ENCODE measurements at regions not wholly inside any gene's neighbourhood (a gene's known extent, or its start where the extent isn't known, plus 50 kb on each side); places are given as distances from the start of the nearest gene placed in this dataset.

DNA sequence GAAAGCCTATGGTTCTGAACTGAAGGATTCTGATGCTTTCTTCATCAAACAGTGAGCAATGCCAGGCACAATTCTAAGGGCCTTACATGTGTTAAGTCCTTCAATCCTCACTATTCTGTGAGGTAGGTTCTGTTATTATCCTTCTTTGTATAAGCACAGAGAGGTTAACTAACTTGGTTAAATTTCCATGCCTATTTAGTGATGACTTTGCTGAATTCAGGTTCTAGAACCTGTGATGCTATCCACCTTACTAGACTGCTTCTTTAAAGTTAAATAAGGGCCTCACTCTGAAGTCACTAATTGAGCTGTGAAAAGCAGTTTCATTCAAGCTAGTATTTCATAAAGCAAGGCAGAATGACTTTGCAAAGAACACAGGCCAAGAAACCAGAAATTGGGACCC lies 138.9 kb upstream of the PARP11 start:
- H3K36me3 ChIP-seq = no peaks in the 10 kb centered on the region
- H3K4me3 ChIP-seq = no peak overlapping the region
- no peaks in the 10 kb centered on the region for H3K27me3 ChIP-seq
- no peaks in the 10 kb centered on the region for H3K9me3 ChIP-seq
- DNase-seq = no peak

GRCh38 chr12:4011597-4011996 lies 138.4 kb upstream of the PARP11 start:
- H3K27me3 ChIP-seq = no peaks in the 10 kb centered on the region
- no peak for DNase-seq
- no peaks in the 10 kb centered on the region for H3K9me3 ChIP-seq
- no peaks in the 10 kb centered on the region for H3K36me3 ChIP-seq
- H3K4me3 ChIP-seq = no peak overlapping the region

DNA sequence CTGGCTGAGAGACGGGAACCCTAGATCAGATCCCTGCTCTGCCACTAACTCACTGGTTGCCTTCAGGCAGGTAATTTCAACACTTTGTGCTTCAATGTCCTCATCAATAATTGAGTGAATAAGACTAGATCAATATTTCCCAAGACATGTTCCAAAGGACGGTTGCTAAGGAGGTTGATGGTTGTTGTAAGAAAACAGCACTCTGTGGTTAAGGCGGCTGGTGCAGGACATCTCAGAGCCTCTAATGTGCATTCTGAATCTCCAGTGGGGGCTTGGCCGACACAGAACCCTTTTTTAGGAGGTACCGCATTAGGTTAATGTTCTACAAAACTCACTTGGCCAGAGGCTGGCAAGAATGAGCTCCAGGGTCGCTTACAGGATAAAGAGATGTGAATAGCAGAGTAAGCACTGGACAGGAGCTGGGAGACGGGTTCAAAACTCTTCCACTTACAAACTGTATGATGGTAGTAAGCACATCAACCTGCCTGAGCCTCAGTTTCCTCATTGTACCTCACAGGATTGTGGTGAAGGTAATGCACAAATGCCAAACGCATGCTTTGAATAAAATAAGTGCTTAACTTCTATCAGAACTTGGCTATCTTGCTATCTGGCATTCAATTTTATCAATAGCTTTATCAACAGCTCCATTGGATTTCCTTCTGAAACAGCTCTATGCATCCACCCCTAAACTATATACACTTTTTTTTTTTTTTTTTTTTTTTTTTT lies 136.9 kb upstream of the PARP11 start:
- DNase-seq = no peak
- Histone ChIP-seq H3K9me3 (no peaks in the 10 kb centered on the region), H3K36me3 (no peaks in the 10 kb centered on the region), H3K27me3 (no peaks in the 10 kb centered on the region), H3K4me3 (no peak overlapping the region)

GRCh38 chr12:4006743-4007142 lies 133.5 kb upstream of the PARP11 start:
- Histone ChIP-seq H3K27me3 (no peaks in the 10 kb centered on the region), H3K4me3 (no peak overlapping the region), H3K9me3 (no peaks in the 10 kb centered on the region), H3K36me3 (no peaks in the 10 kb centered on the region)
- no peak for DNase-seq

DNA sequence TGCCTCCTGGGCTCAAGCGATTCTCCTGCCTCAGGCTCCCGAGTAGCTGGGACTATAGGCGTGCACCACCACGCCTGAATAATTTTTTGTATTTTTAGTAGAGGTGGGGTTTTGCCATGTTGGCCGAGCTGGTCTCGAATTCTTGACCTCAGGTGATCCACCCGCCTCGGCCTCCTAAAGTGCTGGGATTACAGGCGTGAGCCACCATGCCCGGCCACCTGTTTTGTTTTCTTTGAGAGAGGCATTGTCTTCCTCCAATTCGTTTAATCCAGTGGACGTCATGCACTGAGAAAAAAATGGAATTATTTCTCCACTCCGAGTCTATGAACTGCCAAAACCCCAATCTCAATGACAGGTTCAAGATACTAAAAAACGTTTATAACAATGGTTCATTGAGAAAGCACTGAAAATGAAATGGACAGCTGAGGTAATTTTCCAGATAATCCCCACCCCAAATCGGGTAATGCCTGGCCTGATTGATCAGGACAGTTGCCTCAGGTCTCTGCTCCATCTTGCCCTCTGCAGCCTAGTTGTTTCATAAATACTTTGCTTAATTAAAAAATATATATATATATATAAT lies 132.7 kb upstream of the PARP11 start:
- H3K9me3 ChIP-seq = no peaks in the 10 kb centered on the region
- DNase-seq = no peak
- H3K27me3 ChIP-seq = no peaks in the 10 kb centered on the region

DNA sequence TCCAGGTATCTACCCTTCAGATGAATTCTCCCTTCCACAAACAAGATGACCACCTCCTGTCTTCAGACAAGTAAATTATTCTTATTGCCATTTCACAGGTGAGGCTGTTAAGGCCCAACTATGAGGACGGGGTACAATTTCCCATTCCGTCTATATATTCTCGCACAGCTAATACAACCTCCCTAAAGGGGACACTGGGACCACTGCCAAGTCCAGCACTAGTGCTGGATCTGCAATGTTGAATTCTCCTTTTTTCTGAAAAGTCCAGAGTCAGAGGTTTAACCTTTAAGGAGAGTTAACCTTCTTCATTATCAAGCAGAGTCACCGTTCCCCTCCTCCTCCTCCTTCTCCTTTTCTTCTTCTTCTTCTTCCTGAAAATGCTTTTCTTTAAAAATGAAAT lies 130.4 kb upstream of the PARP11 start:
- H3K9me3 ChIP-seq = no peaks in the 10 kb centered on the region
- no peaks in the 10 kb centered on the region for H3K27me3 ChIP-seq
- H3K4me3 ChIP-seq = no peak overlapping the region
- no peaks in the 10 kb centered on the region for H3K36me3 ChIP-seq
- DNase-seq = no peak

More for the DNA sequence above, 132.7 kb upstream of the PARP11 start:
- H3K4me3 ChIP-seq = no peak overlapping the region
- no peaks in the 10 kb centered on the region for H3K36me3 ChIP-seq

- Histone ChIP-seq H3K27me3 (no peaks in the 10 kb centered on the region), H3K36me3 (no peaks in the 10 kb centered on the region), H3K4me3 (no peak overlapping the region), H3K9me3 (no peaks in the 10 kb centered on the region)
- DNase-seq = no peak
Observed at GRCh38 chr12:4002601-4003000, 129.4 kb upstream of the PARP11 start.

DNA sequence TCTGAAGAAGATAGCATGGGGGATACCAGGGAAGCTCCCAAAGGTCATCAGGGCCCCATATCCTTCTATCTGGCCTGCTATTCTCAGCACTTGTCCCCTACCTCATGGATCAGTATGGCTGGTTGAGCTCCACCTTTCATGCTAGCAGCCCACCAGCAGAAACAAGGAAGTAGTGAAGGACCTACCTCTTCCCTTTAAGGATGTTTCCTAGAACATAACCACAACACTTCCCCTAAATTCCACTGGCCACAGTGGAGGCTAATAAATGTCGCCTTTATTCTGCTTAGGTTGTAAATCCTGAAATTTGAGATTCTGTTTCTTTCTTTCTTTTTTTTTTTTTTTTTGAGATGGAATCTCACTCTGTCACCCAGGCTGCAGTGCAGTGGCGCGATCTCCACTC lies 128.6 kb upstream of the PARP11 start:
- H3K9me3 ChIP-seq = no peaks in the 10 kb centered on the region
- no peak overlapping the region for H3K4me3 ChIP-seq
- no peak for DNase-seq
- no peaks in the 10 kb centered on the region for H3K36me3 ChIP-seq
- no peaks in the 10 kb centered on the region for H3K27me3 ChIP-seq

DNA sequence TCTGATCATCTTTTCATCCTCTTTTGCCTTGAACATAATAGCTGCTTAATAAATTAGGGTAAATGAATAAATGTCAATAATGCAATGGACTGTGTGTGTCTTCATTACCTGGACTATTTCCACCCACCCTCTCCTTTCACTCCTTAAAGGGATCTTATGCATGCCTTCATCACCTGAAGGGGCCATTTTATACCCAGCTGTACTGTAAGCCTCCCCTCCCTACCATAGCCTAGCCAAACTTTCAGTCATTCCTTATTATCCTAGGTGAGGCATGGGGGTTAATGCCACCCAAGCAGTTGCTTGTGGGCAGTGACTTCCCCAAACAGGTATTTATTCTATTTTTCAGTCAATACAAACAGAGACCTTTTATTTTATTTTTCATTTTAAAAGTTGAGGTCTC lies 127.8 kb upstream of the PARP11 start:
- Histone ChIP-seq H3K9me3 (no peaks in the 10 kb centered on the region), H3K36me3 (no peaks in the 10 kb centered on the region), H3K27me3 (no peaks in the 10 kb centered on the region; the same call in 1 of the 2 replicates), H3K4me3 (no peak overlapping the region)
- no peak for DNase-seq

- H3K4me3 ChIP-seq = no peak overlapping the region
Observed at GRCh38 chr12:3999904-4000303, 126.7 kb upstream of the PARP11 start.

DNA sequence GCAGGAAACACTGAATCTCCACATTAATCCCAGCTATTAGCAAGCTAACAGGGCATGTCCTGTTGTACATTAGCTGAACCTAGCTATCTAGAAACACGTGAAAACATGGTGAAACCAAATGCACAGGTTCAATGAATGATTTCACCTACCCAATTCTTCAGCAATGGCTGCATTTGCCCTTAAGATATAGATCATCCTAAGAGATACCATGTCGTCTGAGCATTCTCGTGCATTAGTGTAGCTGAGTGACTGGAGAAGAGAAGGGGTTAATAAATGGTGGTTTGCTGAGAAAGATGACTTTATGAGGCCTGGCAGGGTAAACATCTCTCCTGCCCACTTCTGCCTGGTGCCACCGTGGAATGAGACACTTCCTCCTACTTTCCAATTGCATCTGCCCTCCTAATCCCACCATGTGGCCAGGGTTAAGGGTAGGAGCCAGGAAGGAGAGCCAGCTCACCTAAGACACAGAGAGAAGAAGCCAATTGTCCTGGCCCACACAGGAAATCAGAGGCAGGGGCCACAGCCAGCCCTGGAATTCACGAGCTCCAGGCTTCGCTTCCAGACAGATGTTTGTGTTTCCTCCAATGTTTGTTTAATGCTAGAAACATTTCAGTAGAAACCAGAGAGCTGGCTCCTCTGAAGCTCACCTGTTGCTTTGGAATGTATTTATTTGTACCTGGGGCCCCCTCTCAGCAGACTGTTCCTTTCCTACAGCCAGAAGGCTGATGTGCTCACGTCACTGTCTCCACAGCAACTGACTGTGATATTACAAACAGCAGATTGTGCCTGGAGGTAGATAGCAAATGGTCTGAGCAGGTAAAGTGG lies 126.0 kb upstream of the PARP11 start:
- H3K27me3 ChIP-seq = no peaks in the 10 kb centered on the region; the same call in 1 of the 2 replicates
- no peaks in the 10 kb centered on the region for H3K36me3 ChIP-seq
- H3K9me3 ChIP-seq = no peaks in the 10 kb centered on the region
- no peak for DNase-seq
- H3K4me3 ChIP-seq = no peak overlapping the region

More at GRCh38 chr12:3999904-4000303, 126.7 kb upstream of the PARP11 start:
- H3K9me3 ChIP-seq = no peaks in the 10 kb centered on the region
- no peaks in the 10 kb centered on the region for H3K36me3 ChIP-seq
- no peak for DNase-seq
- no peaks in the 10 kb centered on the region; the same call in 1 of the 2 replicates for H3K27me3 ChIP-seq

- H3K36me3 ChIP-seq = no peaks in the 10 kb centered on the region
- no peak overlapping the region for H3K4me3 ChIP-seq
- no peak for DNase-seq
- H3K9me3 ChIP-seq = no peaks in the 10 kb centered on the region
- no peaks in the 10 kb centered on the region; the same call in 1 of the 2 replicates for H3K27me3 ChIP-seq
Observed at GRCh38 chr12:3998397-3998796, 125.2 kb upstream of the PARP11 start.

- Histone ChIP-seq H3K27me3 (no peaks in the 10 kb centered on the region; the same call in 1 of the 2 replicates), H3K36me3 (no peaks in the 10 kb centered on the region), H3K9me3 (no peaks in the 10 kb centered on the region), H3K4me3 (no peak overlapping the region)
- DNase-seq = no peak
Observed at GRCh38 chr12:3996322-3996721, 123.1 kb upstream of the PARP11 start.

GRCh38 chr12:3995306-3995705 lies 122.1 kb upstream of the PARP11 start:
- Histone ChIP-seq H3K9me3 (no peaks in the 10 kb centered on the region), H3K4me3 (no peak overlapping the region), H3K27me3 (no peaks in the 10 kb centered on the region; the same call in 1 of the 2 replicates), H3K36me3 (no peaks in the 10 kb centered on the region)
- DNase-seq = no peak

DNA sequence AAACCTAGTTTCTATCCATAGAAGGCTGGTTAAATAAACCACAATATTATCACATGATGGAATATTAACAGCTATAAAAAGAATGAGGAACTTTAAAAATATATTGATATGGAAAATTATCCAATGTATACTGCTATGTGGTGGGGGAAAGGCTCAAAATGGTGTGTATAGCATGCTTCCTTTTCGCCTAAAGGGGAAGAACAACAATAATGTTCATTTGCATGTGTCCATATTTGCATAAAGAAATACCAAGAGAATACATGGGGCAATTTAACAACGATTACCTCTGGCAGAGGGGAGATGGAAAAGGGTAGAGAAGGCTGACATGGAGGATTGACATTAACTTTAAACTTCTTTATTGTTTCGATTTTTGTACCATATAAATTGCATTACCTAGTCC lies 121.3 kb upstream of the PARP11 start:
- H3K36me3 ChIP-seq = no peaks in the 10 kb centered on the region
- no peak overlapping the region for H3K4me3 ChIP-seq
- H3K27me3 ChIP-seq = no peaks in the 10 kb centered on the region; the same call in 1 of the 2 replicates
- no peak for DNase-seq
- no peaks in the 10 kb centered on the region for H3K9me3 ChIP-seq

DNA sequence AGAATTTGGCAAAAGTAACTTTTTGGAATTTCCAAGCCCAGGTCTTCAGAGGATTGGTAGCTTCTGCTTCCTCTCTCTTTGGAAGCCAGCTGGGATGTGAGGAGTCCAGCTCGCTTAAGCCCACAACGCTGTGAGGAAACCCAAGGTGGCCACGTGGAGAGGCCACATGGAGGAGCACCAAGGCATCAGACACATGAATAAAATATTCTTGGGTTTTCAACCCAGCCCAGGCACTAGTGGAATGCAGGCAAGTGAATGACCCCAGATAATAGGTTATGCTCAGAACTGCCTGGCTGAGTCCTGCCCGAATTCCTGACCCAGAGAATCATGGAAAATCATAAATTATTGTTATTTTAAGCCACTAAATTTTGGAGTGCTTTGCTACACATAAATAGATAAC lies 119.7 kb upstream of the PARP11 start:
- Histone ChIP-seq H3K4me3 (no peak overlapping the region), H3K27me3 (no peaks in the 10 kb centered on the region; the same call in 1 of the 2 replicates), H3K36me3 (no peaks in the 10 kb centered on the region), H3K9me3 (no peaks in the 10 kb centered on the region)
- no peak for DNase-seq

GRCh38 chr12:3991798-3992580 lies 118.8 kb upstream of the PARP11 start:
- H3K9me3 ChIP-seq = no peaks in the 10 kb centered on the region
- no peak for DNase-seq
- no peaks in the 10 kb centered on the region for H3K36me3 ChIP-seq
- no peaks in the 10 kb centered on the region; the same call in 1 of the 2 replicates for H3K27me3 ChIP-seq
- H3K4me3 ChIP-seq = no peak overlapping the region

Data from MG63 (cell line).